GM12872 (cell line): ENCODE measurements at regions not wholly inside any gene's neighbourhood (a gene's known extent, or its start where the extent isn't known, plus 50 kb on each side); places are given as distances from the start of the nearest gene placed in this dataset.

ENCODE experiments used
- TF ChIP-seq, protein P1 (sequence below): IDR thresholded peaks from 3 replicates; pipeline ENCODE4 v1.5.1; 2011; ENCODE audit warnings: low read depth, mild to moderate bottlenecking, low read length, moderate library complexity; ENCODE audit not compliant: insufficient read depth

DNA sequence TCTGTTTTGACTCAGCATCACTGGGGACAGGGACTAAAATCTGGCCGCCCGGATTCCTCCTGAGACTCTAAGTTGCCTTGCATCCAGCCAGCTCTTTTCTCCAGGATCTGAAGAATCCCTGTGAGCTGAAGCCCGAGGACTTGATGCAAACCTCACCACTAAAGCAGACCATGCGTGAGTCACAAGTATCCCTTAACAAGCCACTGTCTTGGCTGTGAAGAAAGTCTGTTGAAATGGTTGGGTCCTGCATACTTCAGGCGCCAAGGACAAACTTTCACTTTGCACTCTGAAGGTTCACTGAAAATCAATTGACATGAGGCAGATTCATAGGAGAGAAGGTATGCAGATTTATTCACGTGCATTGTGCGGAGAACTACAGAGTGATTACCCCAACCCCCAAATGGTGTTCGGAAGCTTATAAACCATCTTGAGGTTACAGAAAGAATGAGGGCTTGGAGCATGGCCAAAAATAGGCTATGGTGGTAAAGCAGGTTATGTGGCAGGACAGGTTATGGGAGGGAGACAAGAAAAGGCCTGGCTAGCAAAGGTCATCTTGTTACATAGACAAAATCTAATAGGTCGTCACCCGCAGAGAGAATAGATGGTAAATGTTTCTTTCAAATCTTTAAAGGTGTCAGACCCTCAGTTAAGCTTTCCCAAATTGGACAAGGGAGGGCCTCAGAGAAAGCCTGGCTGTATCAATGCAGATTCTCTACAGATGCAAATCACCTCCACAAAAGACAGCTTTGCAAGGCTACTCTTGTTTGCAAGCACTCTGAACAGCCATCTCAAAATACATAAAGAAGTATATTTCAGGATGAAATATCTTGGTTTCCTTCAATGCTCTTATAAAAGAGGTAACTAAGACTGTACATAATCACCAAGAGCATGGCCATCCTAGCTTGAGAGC, 126.3 kb upstream of the PLAAT1 start:
- TF ChIP-seq, protein P1, sequence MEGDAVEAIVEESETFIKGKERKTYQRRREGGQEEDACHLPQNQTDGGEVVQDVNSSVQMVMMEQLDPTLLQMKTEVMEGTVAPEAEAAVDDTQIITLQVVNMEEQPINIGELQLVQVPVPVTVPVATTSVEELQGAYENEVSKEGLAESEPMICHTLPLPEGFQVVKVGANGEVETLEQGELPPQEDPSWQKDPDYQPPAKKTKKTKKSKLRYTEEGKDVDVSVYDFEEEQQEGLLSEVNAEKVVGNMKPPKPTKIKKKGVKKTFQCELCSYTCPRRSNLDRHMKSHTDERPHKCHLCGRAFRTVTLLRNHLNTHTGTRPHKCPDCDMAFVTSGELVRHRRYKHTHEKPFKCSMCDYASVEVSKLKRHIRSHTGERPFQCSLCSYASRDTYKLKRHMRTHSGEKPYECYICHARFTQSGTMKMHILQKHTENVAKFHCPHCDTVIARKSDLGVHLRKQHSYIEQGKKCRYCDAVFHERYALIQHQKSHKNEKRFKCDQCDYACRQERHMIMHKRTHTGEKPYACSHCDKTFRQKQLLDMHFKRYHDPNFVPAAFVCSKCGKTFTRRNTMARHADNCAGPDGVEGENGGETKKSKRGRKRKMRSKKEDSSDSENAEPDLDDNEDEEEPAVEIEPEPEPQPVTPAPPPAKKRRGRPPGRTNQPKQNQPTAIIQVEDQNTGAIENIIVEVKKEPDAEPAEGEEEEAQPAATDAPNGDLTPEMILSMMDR: no peak

DNA sequence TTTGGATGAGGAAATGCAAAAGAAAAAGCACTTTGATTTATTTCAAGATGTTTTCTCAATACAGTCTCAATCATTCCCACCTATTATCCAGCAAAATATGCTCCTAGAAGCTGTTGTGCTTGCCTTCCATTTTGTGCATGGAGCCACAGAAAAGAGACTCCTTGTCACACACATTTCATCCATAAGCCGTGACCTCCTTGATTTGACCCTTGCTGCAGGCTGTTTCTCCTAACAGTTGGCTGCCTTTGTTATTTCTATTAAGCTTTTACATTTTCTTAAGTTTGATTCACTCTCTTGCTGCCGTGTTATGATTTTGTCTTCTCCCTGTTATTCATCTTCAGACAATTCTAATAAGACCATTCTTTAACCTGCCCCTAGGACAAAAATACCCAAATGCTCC, 124.2 kb upstream of the PLAAT1 start:
- TF ChIP-seq, protein P1: no peak

- TF ChIP-seq, protein P1: no peak
These were observed 122.1 kb upstream of the PLAAT1 start for GRCh38 chr3:193118907-193119306.

- TF ChIP-seq, protein P1: no peak
These were observed 121.1 kb upstream of the PLAAT1 start for GRCh38 chr3:193119926-193120325.

- TF ChIP-seq, protein P1: no peak
These were observed 116.2 kb upstream of the PLAAT1 start for GRCh38 chr3:193124861-193125260.

DNA sequence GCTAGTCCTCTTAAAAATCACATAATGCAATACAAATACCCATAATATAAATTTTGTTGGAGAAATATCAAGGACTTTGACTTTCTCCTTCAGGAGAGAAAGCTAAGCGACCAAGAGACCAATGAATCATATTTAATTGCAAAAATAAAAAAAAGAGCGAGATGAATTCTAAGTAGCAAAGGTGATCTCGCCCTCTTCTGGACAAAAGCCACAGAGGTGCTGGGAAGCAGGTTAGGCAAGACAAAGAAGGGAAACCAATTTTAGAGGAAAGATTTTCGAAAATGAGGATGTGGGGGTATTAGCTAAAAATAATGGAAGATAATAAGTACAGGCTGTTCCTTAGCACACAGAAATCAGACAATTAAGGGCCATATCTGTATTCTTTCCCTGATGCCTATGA, 111.4 kb upstream of the PLAAT1 start:
- TF ChIP-seq, protein P1: no peak

DNA sequence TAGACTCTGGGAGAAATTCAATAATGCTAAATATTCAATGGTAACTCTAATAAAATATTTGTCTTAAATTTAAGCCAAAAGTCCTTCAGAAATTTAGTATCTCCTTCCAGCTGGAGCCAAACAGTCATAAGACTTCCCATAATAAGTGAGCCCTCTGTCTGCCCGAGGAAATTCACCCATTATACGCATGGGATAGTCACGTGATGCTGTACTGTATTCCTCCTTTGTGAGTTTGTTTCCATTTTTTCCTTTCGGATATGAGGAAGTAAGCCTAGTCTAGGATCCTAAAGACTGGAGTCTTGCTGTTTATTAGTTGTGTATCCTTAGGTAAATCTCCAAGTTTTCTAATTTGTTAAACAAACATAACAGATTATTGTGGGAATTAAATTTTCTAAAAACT, 110.4 kb upstream of the PLAAT1 start:
- TF ChIP-seq, protein P1: no peak
